Right kidney (tissue), 1 donor: ENCODE measurements at regions not wholly inside any gene's neighbourhood (a gene's known extent, or its start where the extent isn't known, plus 50 kb on each side); places are given as distances from the start of the nearest gene placed in this dataset.
"Not testable (repeated sequence)": the region's sequence is repeated elsewhere in the genome, so short reads cannot be mapped to it uniquely, and the experiment has no call there.

Experiments used
- DNase-seq: peaks from one replicate; pipeline ENCODE4 v3.0.0-alpha.2; 2016

- DNase-seq, result not testable (repeated sequence)
Observed at GRCh38 chr2:87518066-87518465, 229.8 kb upstream of the PLGLB2 start.

- not testable (repeated sequence) for DNase-seq
Observed at GRCh38 chr2:87518547-87518946, 229.3 kb upstream of the PLGLB2 start.

- not testable (repeated sequence) for DNase-seq
Observed at GRCh38 chr2:87519158-87520011, 228.5 kb upstream of the PLGLB2 start.

- not testable (repeated sequence) for DNase-seq
Observed at GRCh38 chr2:87521057-87521456, 226.8 kb upstream of the PLGLB2 start.

GRCh38 chr2:87521489-87521888, 226.4 kb upstream of the PLGLB2 start:
- DNase-seq, result not testable (repeated sequence)

GRCh38 chr2:87524619-87525188, 223.2 kb upstream of the PLGLB2 start:
- DNase-seq, result not testable (repeated sequence)

GRCh38 chr2:87525497-87525991, 222.3 kb upstream of the PLGLB2 start:
- DNase-seq, result not testable (repeated sequence)

GRCh38 chr2:87526258-87526657, 221.6 kb upstream of the PLGLB2 start:
- DNase-seq, result not testable (repeated sequence)

GRCh38 chr2:87531968-87532715, 215.7 kb upstream of the PLGLB2 start:
- DNase-seq, result not testable (repeated sequence)

- peak; percentile 26 for DNase-seq
Observed at GRCh38 chr2:87533390-87534272, 214.3 kb upstream of the PLGLB2 start.

GRCh38 chr2:87534273-87534889, 213.5 kb upstream of the PLGLB2 start:
- DNase-seq, result not testable (repeated sequence)

- not testable (repeated sequence) for DNase-seq
Observed at GRCh38 chr2:87536427-87536826, 211.5 kb upstream of the PLGLB2 start.

- DNase-seq, result not testable (repeated sequence)
Observed at GRCh38 chr2:87537251-87537671, 210.6 kb upstream of the PLGLB2 start.

GRCh38 chr2:87538268-87538667, 209.6 kb upstream of the PLGLB2 start:
- not testable (repeated sequence) for DNase-seq

- DNase-seq, result not testable (repeated sequence)
Observed at GRCh38 chr2:87539151-87539943, 208.5 kb upstream of the PLGLB2 start.

GRCh38 chr2:87540242-87540641, 207.6 kb upstream of the PLGLB2 start:
- DNase-seq, result not testable (repeated sequence)

GRCh38 chr2:87542599-87543174, 205.2 kb upstream of the PLGLB2 start:
- DNase-seq, result peak; percentile 6

GRCh38 chr2:87543797-87544196, 204.1 kb upstream of the PLGLB2 start:
- not testable (repeated sequence) for DNase-seq

- not testable (repeated sequence) for DNase-seq
Observed at GRCh38 chr2:87547106-87547505, 200.8 kb upstream of the PLGLB2 start.

GRCh38 chr2:87547966-87548365, 199.9 kb upstream of the PLGLB2 start:
- DNase-seq, result not testable (repeated sequence)
